Thoracic aorta (tissue), 2 donors: ENCODE measurements at regions not wholly inside any gene's neighbourhood (a gene's known extent, or its start where the extent isn't known, plus 50 kb on each side); places are given as distances from the start of the nearest gene placed in this dataset.

Experiments used
- ATAC-seq: fragments of 150-250 bp; one replicate; pipeline ENCODE4 v1.8.0; 2017; ENCODE audit warnings: low read depth; ENCODE audit not compliant: insufficient number of reproducible peaks, low FRiP score
- DNase-seq: peaks from one replicate; pipeline ENCODE4 v3.0.0-alpha.2; 2020; ENCODE audit warnings: low spot score
- H3K27ac ChIP-seq, 2 donors: fragments of 200-600 bp; sonication (generic); 1 replicate in 1 of 2; 2 replicates in 1 of 2; pipeline ENCODE4 v1.5.1; 2016; ENCODE audit warnings: mild to moderate bottlenecking in 2 of 2, moderate library complexity in 2 of 2
- H3K27me3 ChIP-seq: fragments of 200-600 bp; sonication (generic); replicated peaks from 2 replicates; pipeline ENCODE4 v1.6.0; 2016; ENCODE audit warnings: mild to moderate bottlenecking; ENCODE audit not compliant: insufficient read depth
- H3K36me3 ChIP-seq: fragments of 200-600 bp; sonication (generic); one replicate; pipeline ENCODE4 v1.5.1; 2016
- H3K4me1 ChIP-seq, 2 donors: fragments of 200-600 bp; sonication (generic); 1 replicate in 1 of 2; 2 replicates in 1 of 2; pipeline versions ENCODE4 v1.5.1 to v1.6.0; 2016; ENCODE audit warnings: low read depth in 2 of 2, mild to moderate bottlenecking in 1 of 2; ENCODE audit not compliant: control insufficient read depth in 1 of 2
- H3K4me3 ChIP-seq: fragments of 200-600 bp; sonication (generic); 2 replicates; pipeline ENCODE4 v1.5.1; 2016; ENCODE audit warnings: mild to moderate bottlenecking
- H3K9me3 ChIP-seq: fragments of 200-600 bp; sonication (generic); 2 replicates; pipeline ENCODE4 v1.5.1; 2016
- CTCF ChIP-seq: fragments of 200-600 bp; sonication (generic); IDR thresholded peaks from one replicate; pipeline ENCODE4 v1.5.1; 2019; ENCODE audit warnings: antibody characterized with exemption

- DNase-seq (no peak), ATAC-seq (no peak)
- Histone ChIP-seq H3K9me3 (no peaks in the 10 kb centered on the region), H3K27ac (no peak overlapping the region), H3K27me3 (no peaks in the 10 kb centered on the region), H3K4me3 (no peak overlapping the region), H3K4me1 (no peaks in the 10 kb centered on the region), H3K36me3 (no peaks in the 10 kb centered on the region)
- TF ChIP-seq CTCF, result no peak
Measured at GRCh38 chr10:62961951-62962523, 145.9 kb upstream of the EGR2 start.

- no peak for TF ChIP-seq CTCF
- Histone ChIP-seq H3K4me3 (no peak overlapping the region), H3K27ac (no peak overlapping the region), H3K4me1 (no peaks in the 10 kb centered on the region), H3K27me3 (no peaks in the 10 kb centered on the region), H3K9me3 (no peaks in the 10 kb centered on the region), H3K36me3 (no peaks in the 10 kb centered on the region)
- no peak for ATAC-seq
- DNase-seq, result no peak
Measured at GRCh38 chr10:62960416-62960815, 144.2 kb upstream of the EGR2 start.

GRCh38 chr10:62959553-62959952, 143.4 kb upstream of the EGR2 start:
- H3K9me3 ChIP-seq, result no peaks in the 10 kb centered on the region
- no peak for ATAC-seq

GRCh38 chr10:62958980-62959379, 142.8 kb upstream of the EGR2 start:
- DNase-seq, result no peak
- H3K27me3 ChIP-seq, result no peaks in the 10 kb centered on the region
- TF ChIP-seq CTCF, result no peak
- H3K27ac ChIP-seq, result no peak overlapping the region
- ATAC-seq, result no peak
- H3K4me1 ChIP-seq, result no peaks in the 10 kb centered on the region
- no peaks in the 10 kb centered on the region for H3K9me3 ChIP-seq
- no peaks in the 10 kb centered on the region for H3K36me3 ChIP-seq
- H3K4me3 ChIP-seq, result no peak overlapping the region

More at GRCh38 chr10:62959553-62959952, 143.4 kb upstream of the EGR2 start:
- Histone ChIP-seq H3K27me3 (no peaks in the 10 kb centered on the region), H3K27ac (no peak overlapping the region), H3K36me3 (no peaks in the 10 kb centered on the region), H3K4me1 (no peaks in the 10 kb centered on the region), H3K4me3 (no peak overlapping the region)
- no peak for TF ChIP-seq CTCF
- DNase-seq, result no peak

GRCh38 chr10:62946278-62946677, 130.1 kb upstream of the EGR2 start:
- H3K27ac ChIP-seq, result no peak overlapping the region
- TF ChIP-seq CTCF, result no peak
- H3K9me3 ChIP-seq, result no peaks in the 10 kb centered on the region
- H3K36me3 ChIP-seq, result no peaks in the 10 kb centered on the region
- DNase-seq, result no peak
- no peak overlapping the region for H3K4me3 ChIP-seq
- ATAC-seq, result no peak
- H3K27me3 ChIP-seq, result no peaks in the 10 kb centered on the region
- H3K4me1 ChIP-seq, result no peaks in the 10 kb centered on the region
